ENCODE measurements at regions not wholly inside any gene's neighbourhood (a gene's known extent, or its start where the extent isn't known, plus 50 kb on each side); places are given as distances from the start of the nearest gene placed in this dataset.

- no peak overlapping the region for H3K4me3 ChIP-seq (ENCODE audit: low read depth in 1 of 2, low read length in 2 of 2)
- H3K9me3 ChIP-seq (ENCODE audit: control insufficient read depth in 1 of 2, low read length in 2 of 2) = no peaks in the 10 kb centered on the region
- H3K9ac ChIP-seq (ENCODE audit: low read depth in 1 of 2, low read length in 2 of 2) = no peak overlapping the region
- no peak overlapping the region for H3K27ac ChIP-seq (ENCODE audit: low read depth, low read length)
- no peaks in the 10 kb centered on the region for H3K27me3 ChIP-seq (ENCODE audit: control insufficient read depth in 1 of 2, insufficient read depth in 2 of 2, low read length in 2 of 2)
- no peaks in the 10 kb centered on the region for H3K36me3 ChIP-seq (ENCODE audit: control insufficient read depth in 1 of 2, insufficient read depth in 2 of 2, low read length in 2 of 2)
- no peaks in the 10 kb centered on the region for H3K4me1 ChIP-seq (ENCODE audit: control insufficient read depth in 1 of 2, insufficient read depth in 2 of 2, low read length in 2 of 2)
These were observed 132.7 kb upstream of the MAP3K4 start for GRCh38 chr6:160858886-160859285.

GRCh38 chr6:160859822-160860221 is 131.7 kb upstream of the MAP3K4 start:
- H3K27ac ChIP-seq (ENCODE audit: low read depth, low read length) = no peak overlapping the region
- no peak overlapping the region for H3K9ac ChIP-seq (ENCODE audit: low read depth in 1 of 2, low read length in 2 of 2)
- no peak overlapping the region for H3K4me3 ChIP-seq (ENCODE audit: low read depth in 1 of 2, low read length in 2 of 2)
- H3K9me3 ChIP-seq (ENCODE audit: control insufficient read depth in 1 of 2, low read length in 2 of 2) = no peaks in the 10 kb centered on the region
- H3K4me1 ChIP-seq (ENCODE audit: control insufficient read depth in 1 of 2, insufficient read depth in 2 of 2, low read length in 2 of 2) = no peaks in the 10 kb centered on the region
- H3K36me3 ChIP-seq (ENCODE audit: control insufficient read depth in 1 of 2, insufficient read depth in 2 of 2, low read length in 2 of 2) = no peaks in the 10 kb centered on the region
- no peaks in the 10 kb centered on the region for H3K27me3 ChIP-seq (ENCODE audit: control insufficient read depth in 1 of 2, insufficient read depth in 2 of 2, low read length in 2 of 2)

GRCh38 chr6:160861824-160862223 is 129.7 kb upstream of the MAP3K4 start:
- H3K36me3 ChIP-seq (ENCODE audit: control insufficient read depth in 1 of 2, insufficient read depth in 2 of 2, low read length in 2 of 2) = no peaks in the 10 kb centered on the region
- H3K27me3 ChIP-seq (ENCODE audit: control insufficient read depth in 1 of 2, insufficient read depth in 2 of 2, low read length in 2 of 2) = no peaks in the 10 kb centered on the region
- no peak overlapping the region for H3K27ac ChIP-seq (ENCODE audit: low read depth, low read length)
- H3K9me3 ChIP-seq (ENCODE audit: control insufficient read depth in 1 of 2, low read length in 2 of 2) = no peaks in the 10 kb centered on the region
- no peak overlapping the region for H3K9ac ChIP-seq (ENCODE audit: low read depth in 1 of 2, low read length in 2 of 2)
- H3K4me1 ChIP-seq (ENCODE audit: control insufficient read depth in 1 of 2, insufficient read depth in 2 of 2, low read length in 2 of 2) = no peaks in the 10 kb centered on the region
- no peak overlapping the region for H3K4me3 ChIP-seq (ENCODE audit: low read depth in 1 of 2, low read length in 2 of 2)

GRCh38 chr6:160863782-160864181 is 127.8 kb upstream of the MAP3K4 start:
- H3K4me1 ChIP-seq (ENCODE audit: control insufficient read depth in 1 of 2, insufficient read depth in 2 of 2, low read length in 2 of 2) = no peaks in the 10 kb centered on the region
- H3K27ac ChIP-seq (ENCODE audit: low read depth, low read length) = no peak overlapping the region
- H3K27me3 ChIP-seq (ENCODE audit: control insufficient read depth in 1 of 2, insufficient read depth in 2 of 2, low read length in 2 of 2) = no peaks in the 10 kb centered on the region
- no peak overlapping the region for H3K9ac ChIP-seq (ENCODE audit: low read depth in 1 of 2, low read length in 2 of 2)
- H3K4me3 ChIP-seq (ENCODE audit: low read depth in 1 of 2, low read length in 2 of 2) = no peak overlapping the region
- no peaks in the 10 kb centered on the region for H3K9me3 ChIP-seq (ENCODE audit: control insufficient read depth in 1 of 2, low read length in 2 of 2)
- no peaks in the 10 kb centered on the region for H3K36me3 ChIP-seq (ENCODE audit: control insufficient read depth in 1 of 2, insufficient read depth in 2 of 2, low read length in 2 of 2)

- H3K4me3 ChIP-seq (ENCODE audit: low read depth in 1 of 2, low read length in 2 of 2) = no peak overlapping the region
- H3K27ac ChIP-seq (ENCODE audit: low read depth, low read length) = no peak overlapping the region
- H3K4me1 ChIP-seq (ENCODE audit: control insufficient read depth in 1 of 2, insufficient read depth in 2 of 2, low read length in 2 of 2) = no peaks in the 10 kb centered on the region
- no peaks in the 10 kb centered on the region for H3K9me3 ChIP-seq (ENCODE audit: control insufficient read depth in 1 of 2, low read length in 2 of 2)
- H3K36me3 ChIP-seq (ENCODE audit: control insufficient read depth in 1 of 2, insufficient read depth in 2 of 2, low read length in 2 of 2) = no peaks in the 10 kb centered on the region
- H3K9ac ChIP-seq (ENCODE audit: low read depth in 1 of 2, low read length in 2 of 2) = no peak overlapping the region
- H3K27me3 ChIP-seq (ENCODE audit: control insufficient read depth in 1 of 2, insufficient read depth in 2 of 2, low read length in 2 of 2) = no peaks in the 10 kb centered on the region
These were observed 120.2 kb upstream of the MAP3K4 start for GRCh38 chr6:160871320-160871719.

- Histone ChIP-seq H3K27me3 (ENCODE audit: control insufficient read depth in 1 of 2, insufficient read depth in 2 of 2, low read length in 2 of 2) (no peaks in the 10 kb centered on the region), H3K9me3 (ENCODE audit: control insufficient read depth in 1 of 2, low read length in 2 of 2) (no peaks in the 10 kb centered on the region), H3K27ac (ENCODE audit: low read depth, low read length) (no peak overlapping the region)
These were observed 110.3 kb upstream of the MAP3K4 start for GRCh38 chr6:160881148-160881808.

GRCh38 chr6:160882006-160882405 is 109.6 kb upstream of the MAP3K4 start:
- no peak overlapping the region for H3K27ac ChIP-seq (ENCODE audit: low read depth, low read length)
- no peak overlapping the region for H3K9ac ChIP-seq (ENCODE audit: low read depth in 1 of 2, low read length in 2 of 2)
- no peaks in the 10 kb centered on the region for H3K36me3 ChIP-seq (ENCODE audit: control insufficient read depth in 1 of 2, insufficient read depth in 2 of 2, low read length in 2 of 2)
- H3K9me3 ChIP-seq (ENCODE audit: control insufficient read depth in 1 of 2, low read length in 2 of 2) = no peaks in the 10 kb centered on the region
- H3K4me1 ChIP-seq (ENCODE audit: control insufficient read depth in 1 of 2, insufficient read depth in 2 of 2, low read length in 2 of 2) = no peaks in the 10 kb centered on the region
- no peak overlapping the region for H3K4me3 ChIP-seq (ENCODE audit: low read depth in 1 of 2, low read length in 2 of 2)
- no peaks in the 10 kb centered on the region for H3K27me3 ChIP-seq (ENCODE audit: control insufficient read depth in 1 of 2, insufficient read depth in 2 of 2, low read length in 2 of 2)

More at GRCh38 chr6:160881148-160881808, 110.3 kb upstream of the MAP3K4 start:
- H3K36me3 ChIP-seq (ENCODE audit: control insufficient read depth in 1 of 2, insufficient read depth in 2 of 2, low read length in 2 of 2) = no peaks in the 10 kb centered on the region
- no peak overlapping the region for H3K4me3 ChIP-seq (ENCODE audit: low read depth in 1 of 2, low read length in 2 of 2)
- H3K4me1 ChIP-seq (ENCODE audit: control insufficient read depth in 1 of 2, insufficient read depth in 2 of 2, low read length in 2 of 2) = no peaks in the 10 kb centered on the region
- no peak overlapping the region for H3K9ac ChIP-seq (ENCODE audit: low read depth in 1 of 2, low read length in 2 of 2)

- no peaks in the 10 kb centered on the region for H3K36me3 ChIP-seq (ENCODE audit: control insufficient read depth in 1 of 2, insufficient read depth in 2 of 2, low read length in 2 of 2)
- no peaks in the 10 kb centered on the region for H3K9me3 ChIP-seq (ENCODE audit: control insufficient read depth in 1 of 2, low read length in 2 of 2)
- no peaks in the 10 kb centered on the region for H3K27me3 ChIP-seq (ENCODE audit: control insufficient read depth in 1 of 2, insufficient read depth in 2 of 2, low read length in 2 of 2)
- no peak overlapping the region for H3K4me3 ChIP-seq (ENCODE audit: low read depth in 1 of 2, low read length in 2 of 2)
- H3K9ac ChIP-seq (ENCODE audit: low read depth in 1 of 2, low read length in 2 of 2) = no peak overlapping the region
- no peak overlapping the region for H3K27ac ChIP-seq (ENCODE audit: low read depth, low read length)
- H3K4me1 ChIP-seq (ENCODE audit: control insufficient read depth in 1 of 2, insufficient read depth in 2 of 2, low read length in 2 of 2) = no peaks in the 10 kb centered on the region
These were observed 108.7 kb upstream of the MAP3K4 start for GRCh38 chr6:160882791-160883279.

- H3K9me3 ChIP-seq (ENCODE audit: control insufficient read depth in 1 of 2, low read length in 2 of 2) = no peaks in the 10 kb centered on the region
- H3K9ac ChIP-seq (ENCODE audit: low read depth in 1 of 2, low read length in 2 of 2) = no peak overlapping the region
- no peak overlapping the region for H3K4me3 ChIP-seq (ENCODE audit: low read depth in 1 of 2, low read length in 2 of 2)
- H3K36me3 ChIP-seq (ENCODE audit: control insufficient read depth in 1 of 2, insufficient read depth in 2 of 2, low read length in 2 of 2) = no peaks in the 10 kb centered on the region
- H3K27ac ChIP-seq (ENCODE audit: low read depth, low read length) = no peak overlapping the region
- H3K27me3 ChIP-seq (ENCODE audit: control insufficient read depth in 1 of 2, insufficient read depth in 2 of 2, low read length in 2 of 2) = no peaks in the 10 kb centered on the region
- H3K4me1 ChIP-seq (ENCODE audit: control insufficient read depth in 1 of 2, insufficient read depth in 2 of 2, low read length in 2 of 2) = no peaks in the 10 kb centered on the region
These were observed 108.0 kb upstream of the MAP3K4 start for GRCh38 chr6:160883560-160883959.

- Histone ChIP-seq H3K27ac (ENCODE audit: low read depth, low read length) (no peak overlapping the region), H3K9ac (ENCODE audit: low read depth in 1 of 2, low read length in 2 of 2) (no peak overlapping the region), H3K4me1 (ENCODE audit: control insufficient read depth in 1 of 2, insufficient read depth in 2 of 2, low read length in 2 of 2) (no peaks in the 10 kb centered on the region), H3K36me3 (ENCODE audit: control insufficient read depth in 1 of 2, insufficient read depth in 2 of 2, low read length in 2 of 2) (no peaks in the 10 kb centered on the region), H3K4me3 (ENCODE audit: low read depth in 1 of 2, low read length in 2 of 2) (no peak overlapping the region), H3K9me3 (ENCODE audit: control insufficient read depth in 1 of 2, low read length in 2 of 2) (no peaks in the 10 kb centered on the region), H3K27me3 (ENCODE audit: control insufficient read depth in 1 of 2, insufficient read depth in 2 of 2, low read length in 2 of 2) (no peaks in the 10 kb centered on the region)
These were observed 107.6 kb upstream of the MAP3K4 start for GRCh38 chr6:160883999-160884398.
